OCI-LY7 (cell line): ENCODE measurements at regions not wholly inside any gene's neighbourhood (a gene's known extent, or its start where the extent isn't known, plus 50 kb on each side); places are given as distances from the start of the nearest gene placed in this dataset.

Experiments used
- BruUV-seq: library from RNA; stranded (reverse); fragments of 400-500 nt; replicated peaks from 2 replicates; lab custom pipeline; 2021; lab: Mats Ljungman, UMichigan
- CTCF ChIA-PET: fragments of 300-600 bp; sonication (Branson Sonifier 250); formaldehyde crosslinking; loops from one replicate; lab custom pipeline; 2022; ENCODE audit warnings: antibody characterized with exemption; ENCODE audit not compliant: unreplicated experiment; lab: Charles Lee
- POLR2A ChIA-PET: fragments of 300-600 bp; sonication (Branson Sonifier 250); formaldehyde crosslinking; loops from one replicate; lab custom pipeline; 2022; ENCODE audit warnings: antibody characterized with exemption; lab: Charles Lee
- DNase-seq: peaks from one replicate; pipeline ENCODE4 v3.0.0-alpha.2; 2015; ENCODE audit warnings: low spot score
- H2AFZ ChIP-seq: fragments of 200-600 bp; sonication (generic), shearing (Covaris generic); 2 replicates; pipeline ENCODE4 v1.6.1; 2014; ENCODE audit warnings: mild to moderate bottlenecking, antibody characterized with exemption, low read length, moderate library complexity
- H3K27ac ChIP-seq: fragments of 200-600 bp; sonication (generic); 2 replicates; pipeline ENCODE4 v1.5.1; 2014; ENCODE audit warnings: mixed run types, low read depth, mild to moderate bottlenecking, moderate library complexity, low read length, inconsistent platforms; ENCODE audit not compliant: poor library complexity, severe bottlenecking
- H3K36me3 ChIP-seq: fragments of 200-600 bp; sonication (generic); 2 replicates; pipeline ENCODE4 v1.6.1; 2014; ENCODE audit warnings: mild to moderate bottlenecking, antibody characterized with exemption, low read length, moderate library complexity, mixed read lengths; ENCODE audit not compliant: insufficient read depth
- H3K4me1 ChIP-seq: fragments of 200-600 bp; sonication (generic); 2 replicates; pipeline ENCODE4 v1.5.1; 2014; ENCODE audit warnings: mild to moderate bottlenecking, low read length; ENCODE audit not compliant: insufficient read depth, poor library complexity, severe bottlenecking
- H3K4me2 ChIP-seq: fragments of 200-600 bp; sonication (generic); 2 replicates; pipeline ENCODE4 v1.6.1; 2014; ENCODE audit warnings: mild to moderate bottlenecking, low read length
- H3K4me3 ChIP-seq: fragments of 200-600 bp; sonication (generic); 2 replicates; pipeline ENCODE4 v1.5.1; 2014; ENCODE audit warnings: mild to moderate bottlenecking, low read depth, low read length; ENCODE audit not compliant: poor library complexity, severe bottlenecking
- H3K79me2 ChIP-seq: fragments of 200-600 bp; sonication (generic); 2 replicates; pipeline ENCODE4 v1.6.1; 2016; ENCODE audit warnings: low read depth, mild to moderate bottlenecking, low read length, moderate library complexity, mixed read lengths; ENCODE audit not compliant: insufficient read depth
- H3K9me2 ChIP-seq: fragments of 200-600 bp; sonication (generic); 2 replicates; pipeline ENCODE4 v1.6.1; 2016; ENCODE audit warnings: mild to moderate bottlenecking, low read length, mixed read lengths; ENCODE audit not compliant: insufficient read depth
- H3K9me3 ChIP-seq: fragments of 200-600 bp; sonication (generic); 2 replicates; pipeline ENCODE4 v1.6.1; 2014; ENCODE audit warnings: mild to moderate bottlenecking, mixed run types, low read length, mixed read lengths
- H4K20me1 ChIP-seq: fragments of 200-600 bp; sonication (generic); 2 replicates; pipeline ENCODE4 v1.6.1; 2014; ENCODE audit warnings: mild to moderate bottlenecking, antibody characterized with exemption, low read length, moderate library complexity, mixed read lengths; ENCODE audit not compliant: insufficient read depth
- EZH2phosphoT487 ChIP-seq: fragments of 200-600 bp; sonication (generic); IDR thresholded peaks from 2 replicates; pipeline ENCODE4 v1.6.1; 2018; ENCODE audit warnings: low read depth, borderline replicate concordance, mild to moderate bottlenecking, mixed run types, antibody characterized with exemption, low read length, moderate library complexity, mixed read lengths
- intact Hi-C: fragments of 100-400 bp; cut with micrococcal nuclease; formaldehyde crosslinking; loops from one replicate; pipeline ENCODE4 v1.10.0; 2022; ENCODE audit not compliant: unreplicated experiment
- TF ChIP-seq, protein P1 (sequence below): fragments of 200-600 bp; sonication (generic); conservative IDR thresholded peaks from 2 replicates; pipeline ENCODE4 v1.5.1; 2014; ENCODE audit warnings: mild to moderate bottlenecking, antibody characterized with exemption, low read length, moderate library complexity, mixed read lengths

GRCh38 chr6:170475118-170475517 lies 78.0 kb downstream of the PSMB1 start:
- no peak for DNase-seq
- Histone ChIP-seq H3K36me3 (no peaks in the 10 kb centered on the region), H3K9me2 (no peaks in the 10 kb centered on the region), H3K27ac (no peak overlapping the region), H3K79me2 (no peaks in the 10 kb centered on the region), H2AFZ (no peak overlapping the region), H3K4me1 (no peaks in the 10 kb centered on the region), H4K20me1 (no peaks in the 10 kb centered on the region), H3K4me3 (no peak overlapping the region), H3K9me3 (no peaks in the 10 kb centered on the region), H3K4me2 (no peak overlapping the region)
- CTCF ChIA-PET: no interaction called here
- intact Hi-C loops: no loop called here
- TF ChIP-seq, protein P1, sequence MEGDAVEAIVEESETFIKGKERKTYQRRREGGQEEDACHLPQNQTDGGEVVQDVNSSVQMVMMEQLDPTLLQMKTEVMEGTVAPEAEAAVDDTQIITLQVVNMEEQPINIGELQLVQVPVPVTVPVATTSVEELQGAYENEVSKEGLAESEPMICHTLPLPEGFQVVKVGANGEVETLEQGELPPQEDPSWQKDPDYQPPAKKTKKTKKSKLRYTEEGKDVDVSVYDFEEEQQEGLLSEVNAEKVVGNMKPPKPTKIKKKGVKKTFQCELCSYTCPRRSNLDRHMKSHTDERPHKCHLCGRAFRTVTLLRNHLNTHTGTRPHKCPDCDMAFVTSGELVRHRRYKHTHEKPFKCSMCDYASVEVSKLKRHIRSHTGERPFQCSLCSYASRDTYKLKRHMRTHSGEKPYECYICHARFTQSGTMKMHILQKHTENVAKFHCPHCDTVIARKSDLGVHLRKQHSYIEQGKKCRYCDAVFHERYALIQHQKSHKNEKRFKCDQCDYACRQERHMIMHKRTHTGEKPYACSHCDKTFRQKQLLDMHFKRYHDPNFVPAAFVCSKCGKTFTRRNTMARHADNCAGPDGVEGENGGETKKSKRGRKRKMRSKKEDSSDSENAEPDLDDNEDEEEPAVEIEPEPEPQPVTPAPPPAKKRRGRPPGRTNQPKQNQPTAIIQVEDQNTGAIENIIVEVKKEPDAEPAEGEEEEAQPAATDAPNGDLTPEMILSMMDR: no peak
- TF ChIP-seq EZH2phosphoT487: no peak
- POLR2A ChIA-PET: no interaction called here
- BruUV-seq: no TSS peak

DNA sequence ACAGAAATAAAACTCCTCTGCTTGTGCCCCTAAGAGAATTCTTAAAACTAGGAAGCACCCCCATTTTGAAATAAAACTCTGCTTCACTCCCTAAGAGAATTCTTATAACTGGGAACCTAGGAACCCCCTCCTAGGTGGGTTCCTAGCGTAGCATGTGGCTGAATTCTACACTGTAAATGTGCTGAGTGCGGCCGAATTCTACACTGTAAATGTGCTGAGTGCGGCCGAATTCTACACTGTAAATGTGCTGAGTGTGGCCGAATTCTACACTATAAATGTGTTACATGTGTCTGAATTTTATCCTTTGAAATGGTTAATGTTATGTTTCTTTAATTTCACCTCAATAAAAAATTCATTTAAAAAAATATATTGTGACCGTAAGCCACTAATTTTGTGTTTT lies 79.3 kb downstream of the PSMB1 start:
- POLR2A ChIA-PET: no interaction called here
- Histone ChIP-seq H3K27ac (no peak overlapping the region), H3K4me1 (no peaks in the 10 kb centered on the region), H2AFZ (no peak overlapping the region), H3K79me2 (no peaks in the 10 kb centered on the region), H3K4me2 (no peak overlapping the region), H4K20me1 (no peaks in the 10 kb centered on the region), H3K36me3 (no peaks in the 10 kb centered on the region), H3K9me2 (no peaks in the 10 kb centered on the region), H3K9me3 (no peaks in the 10 kb centered on the region), H3K4me3 (no peak overlapping the region)
- TF ChIP-seq, protein P1: no peak
- TF ChIP-seq EZH2phosphoT487: no peak
- no TSS peak for BruUV-seq
- intact Hi-C loops: no loop called here
- no peak for DNase-seq
- CTCF ChIA-PET: no interaction called here

DNA sequence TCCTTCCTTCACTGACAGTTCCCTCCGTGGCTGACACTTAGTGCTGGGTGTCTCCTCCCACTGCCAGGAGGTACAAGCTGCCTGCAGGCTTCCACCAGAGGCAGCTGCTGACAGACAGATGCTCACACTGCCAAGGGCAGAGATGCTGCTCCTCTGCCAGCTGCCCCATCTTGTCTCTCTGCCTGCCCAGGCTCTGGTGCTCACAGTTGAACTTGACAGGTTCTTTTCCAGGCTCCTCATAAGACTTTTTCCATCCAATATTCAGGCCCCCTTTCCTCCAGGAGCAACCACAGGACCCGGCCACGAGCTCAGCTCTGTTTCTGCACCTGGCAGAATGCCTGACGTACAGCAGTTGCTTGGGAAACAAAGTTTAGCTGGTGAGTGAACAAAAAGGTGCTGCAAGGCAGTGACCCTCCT lies 79.8 kb downstream of the PSMB1 start:
- no peak overlapping the region for H2AFZ ChIP-seq
- no peaks in the 10 kb centered on the region for H4K20me1 ChIP-seq
- no peaks in the 10 kb centered on the region for H3K9me2 ChIP-seq
- no peak overlapping the region for H3K27ac ChIP-seq
- no peaks in the 10 kb centered on the region for H3K79me2 ChIP-seq
- POLR2A ChIA-PET: no interaction called here
- H3K9me3 ChIP-seq: 0 out of 2 replicates have a peak, but pooled peaks cover 2% of the 10 kb centered on the region
- BruUV-seq: no TSS peak
- CTCF ChIA-PET: no interaction called here
- intact Hi-C loops: no loop called here
- DNase-seq: no peak
- H3K4me1 ChIP-seq: no peaks in the 10 kb centered on the region
- no peaks in the 10 kb centered on the region for H3K36me3 ChIP-seq
- TF ChIP-seq EZH2phosphoT487: no peak
- TF ChIP-seq, protein P1: no peak
- H3K4me2 ChIP-seq: no peak overlapping the region
- no peak overlapping the region for H3K4me3 ChIP-seq
